Medulla oblongata (tissue), 1 donor: ENCODE measurements at regions not wholly inside any gene's neighbourhood (a gene's known extent, or its start where the extent isn't known, plus 50 kb on each side); places are given as distances from the start of the nearest gene placed in this dataset.

Experiments used
- DNase-seq: peaks from one replicate; pipeline ENCODE4 v3.0.0-alpha.2; 2015; ENCODE audit errors: extremely low spot score

- DNase-seq = peak; percentile 6
Measured at GRCh38 chr17:52235516-52235915, 77.0 kb upstream of the CA10 start.

DNA sequence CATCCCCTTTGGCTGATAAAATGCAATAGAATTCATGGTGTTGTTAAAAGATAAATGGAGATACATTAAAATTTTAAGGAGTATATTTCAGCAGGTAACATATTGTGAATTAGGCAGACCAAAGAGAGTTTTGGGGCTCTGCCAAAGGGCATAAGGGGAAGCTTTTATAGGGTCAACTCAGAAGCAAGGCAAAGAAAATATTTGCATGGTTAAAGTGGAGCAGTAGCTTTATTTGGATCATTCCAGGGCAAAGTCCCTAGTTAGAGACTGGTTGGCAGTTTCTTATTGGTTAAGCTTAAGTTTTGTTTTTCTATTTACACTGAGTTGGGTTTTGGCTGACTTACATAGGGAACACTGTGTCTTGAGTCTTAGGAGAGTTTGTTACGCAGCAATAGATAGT is 75.1 kb upstream of the CA10 start:
- DNase-seq = no peak

GRCh38 chr17:52233176-52233575 is 74.7 kb upstream of the CA10 start:
- no peak for DNase-seq

DNA sequence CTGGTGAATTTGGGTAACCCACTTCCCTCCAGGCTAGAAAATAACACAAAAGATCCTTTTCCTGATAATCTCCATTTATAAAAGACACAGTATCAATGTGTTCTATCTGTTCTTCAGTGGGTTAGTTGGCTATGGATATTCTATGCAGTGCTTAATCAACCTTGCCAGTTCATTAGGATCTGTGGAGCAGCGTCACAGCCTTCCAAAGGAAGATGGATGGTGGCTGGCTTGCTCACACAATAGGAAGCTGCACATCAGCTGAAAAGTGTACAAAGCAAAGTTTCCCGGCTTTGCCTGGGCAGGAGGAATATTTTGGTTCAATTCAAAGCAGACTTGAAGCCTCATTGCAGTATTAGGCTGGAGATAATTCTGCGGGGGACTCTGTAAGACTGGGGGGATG is 70.3 kb upstream of the CA10 start:
- DNase-seq = no peak

DNA sequence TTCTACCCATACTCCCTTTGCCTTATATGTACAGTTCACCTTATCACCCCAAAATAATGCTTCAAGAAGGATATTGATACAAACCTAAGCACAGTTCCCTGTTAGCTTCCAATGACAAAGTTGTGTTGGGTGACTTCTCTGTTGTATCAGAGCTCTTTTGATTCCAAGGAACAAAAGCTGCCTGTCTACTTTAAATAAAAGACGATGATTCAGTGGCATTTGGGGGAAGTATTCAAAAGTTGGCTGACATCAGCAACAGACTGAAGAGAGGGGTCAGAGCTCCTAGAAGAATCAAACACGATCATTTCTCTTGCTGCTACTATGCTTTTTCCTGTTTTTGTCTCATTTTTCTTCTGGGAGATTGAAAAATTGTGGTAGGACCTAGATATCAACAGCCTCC is 69.4 kb upstream of the CA10 start:
- peak; percentile 27 for DNase-seq

DNA sequence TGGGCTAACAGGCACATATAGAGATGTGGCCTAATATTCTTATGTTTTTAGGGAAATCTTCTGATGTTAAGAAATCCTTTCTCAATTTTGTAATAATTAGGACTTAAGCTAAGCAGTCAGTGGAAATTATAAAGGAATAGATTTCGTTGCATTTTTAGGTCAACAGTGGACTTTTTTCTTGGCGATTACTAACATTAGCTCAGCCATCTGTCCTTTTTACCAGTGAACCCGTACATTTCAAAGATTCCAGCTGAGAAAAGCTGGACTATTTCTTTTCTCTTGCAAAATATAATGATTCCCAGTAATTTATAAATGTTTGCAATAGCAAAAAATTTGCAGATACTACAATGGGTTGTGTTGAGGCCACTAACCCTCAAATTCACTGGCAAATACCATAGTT is 54.9 kb upstream of the CA10 start:
- DNase-seq = no peak

GRCh38 chr17:52212851-52213250 is 54.3 kb upstream of the CA10 start:
- no peak for DNase-seq

- DNase-seq = no peak
Measured at GRCh38 chr17:52209507-52209906, 51.0 kb upstream of the CA10 start.
